ENCODE measurements at regions not wholly inside any gene's neighbourhood (a gene's known extent, or its start where the extent isn't known, plus 50 kb on each side); places are given as distances from the start of the nearest gene placed in this dataset.
A peak's percentile ranks its signal among the peaks of the same experiment; 100 is the strongest.
"Not testable (repeated sequence)": the region's sequence is repeated elsewhere in the genome, so short reads cannot be mapped to it uniquely, and the experiment has no call there.

GRCh38 chr6:118739696-118740353, 88.4 kb upstream of the CEP85L start:
- DNase-seq (no peak), ATAC-seq (ENCODE audit: low read depth) (no peak)
- no peaks in the 10 kb centered on the region for H3K36me3 Mint-ChIP-seq
- POLR2A ChIA-PET = interaction anchor here (0.6 kb wide), 1 partner anchor 11 kb away, joined by 3 read pairs; no protein-coding TSS in a partner anchor
- no peak overlapping the region for H3K27ac Mint-ChIP-seq
- no peaks in the 10 kb centered on the region for H3K9me3 Mint-ChIP-seq
- peaks cover 13% of the 10 kb centered on the region for H3K4me1 Mint-ChIP-seq
- no peak overlapping the region for H3K4me3 Mint-ChIP-seq
- H3K27me3 Mint-ChIP-seq = no peaks in the 10 kb centered on the region

GRCh38 chr6:118736440-118736839, 85.0 kb upstream of the CEP85L start:
- Mint-ChIP-seq H3K27me3 (no peaks in the 10 kb centered on the region), H3K4me3 (no peak overlapping the region), H3K36me3 (no peaks in the 10 kb centered on the region), H3K4me1 (peaks cover 12% of the 10 kb centered on the region), H3K27ac (no peak overlapping the region), H3K9me3 (no peaks in the 10 kb centered on the region)
- no peak for DNase-seq
- POLR2A ChIA-PET = no interaction called here
- no peak for ATAC-seq (ENCODE audit: low read depth)

GRCh38 chr6:118735320-118735719, 83.9 kb upstream of the CEP85L start:
- POLR2A ChIA-PET = no interaction called here
- Mint-ChIP-seq H3K9me3 (no peaks in the 10 kb centered on the region), H3K4me3 (no peak overlapping the region), H3K27ac (no peak overlapping the region), H3K4me1 (peaks cover 11% of the 10 kb centered on the region), H3K36me3 (no peaks in the 10 kb centered on the region), H3K27me3 (no peaks in the 10 kb centered on the region)
- DNase-seq (no peak), ATAC-seq (ENCODE audit: low read depth) (no peak)

- no peaks in the 10 kb centered on the region for H3K9me3 Mint-ChIP-seq
- H3K36me3 Mint-ChIP-seq = no peaks in the 10 kb centered on the region
- peak overlapping the region; percentile 67 for H3K27ac Mint-ChIP-seq
- ATAC-seq (ENCODE audit: low read depth) (peak; percentile 87), DNase-seq (no peak)
- peaks cover 27% of the 10 kb centered on the region for H3K4me1 Mint-ChIP-seq
- peak overlapping the region; percentile 41 for H3K4me3 Mint-ChIP-seq
- H3K27me3 Mint-ChIP-seq = no peaks in the 10 kb centered on the region
- POLR2A ChIA-PET = interaction anchor here (0.7 to 2.8 kb wide), 4 partner anchors 14 to 75 kb away, joined by 3 to 23 read pairs (median 4); partner anchors contain the start of gene CEP85L
Observed at GRCh38 chr6:118725944-118726343, 74.6 kb upstream of the CEP85L start.

GRCh38 chr6:118724211-118724610, 72.8 kb upstream of the CEP85L start:
- no peaks in the 10 kb centered on the region for H3K36me3 Mint-ChIP-seq
- H3K4me3 Mint-ChIP-seq = peak overlapping the region; percentile 63
- no peaks in the 10 kb centered on the region for H3K27me3 Mint-ChIP-seq
- H3K9me3 Mint-ChIP-seq = no peaks in the 10 kb centered on the region
- H3K27ac Mint-ChIP-seq = peak overlapping the region; percentile 66
- peaks cover 42% of the 10 kb centered on the region for H3K4me1 Mint-ChIP-seq
- peak; percentile 29 for ATAC-seq (ENCODE audit: low read depth)
- POLR2A ChIA-PET = interaction anchor here (2.8 kb wide), 1 partner anchor 15 kb away, joined by 23 read pairs; no protein-coding TSS in a partner anchor
- DNase-seq = no peak

GRCh38 chr6:118722829-118723813, 71.7 kb upstream of the CEP85L start:
- DNase-seq = no peak
- Mint-ChIP-seq H3K4me1 (peaks cover 49% of the 10 kb centered on the region), H3K4me3 (no peak overlapping the region), H3K9me3 (no peaks in the 10 kb centered on the region), H3K36me3 (no peaks in the 10 kb centered on the region), H3K27me3 (no peaks in the 10 kb centered on the region), H3K27ac (peak overlapping the region; percentile 7)
- POLR2A ChIA-PET = interaction anchor here (1.2 to 2.7 kb wide), 3 partner anchors 11 to 72 kb away, joined by 3 to 10 read pairs (median 8); partner anchors contain the start of gene CEP85L
- no peak for ATAC-seq (ENCODE audit: low read depth)

- no peaks in the 10 kb centered on the region for H3K27me3 Mint-ChIP-seq
- peaks cover 2% of the 10 kb centered on the region for H3K36me3 Mint-ChIP-seq
- H3K27ac Mint-ChIP-seq = peak overlapping the region; percentile 72
- H3K4me1 Mint-ChIP-seq = peaks cover 38% of the 10 kb centered on the region
- DNase-seq (no peak), ATAC-seq (ENCODE audit: low read depth) (no peak)
- peak overlapping the region; percentile 65 for H3K4me3 Mint-ChIP-seq
- POLR2A ChIA-PET = interaction anchor here (2.9 kb wide), 1 partner anchor 10 kb away, joined by 24 read pairs; no protein-coding TSS in a partner anchor
- H3K9me3 Mint-ChIP-seq = peaks cover 2% of the 10 kb centered on the region
Observed at GRCh38 chr6:118720125-118720473, 68.7 kb upstream of the CEP85L start.

GRCh38 chr6:118719351-118720124, 68.1 kb upstream of the CEP85L start:
- no peaks in the 10 kb centered on the region for H3K27me3 Mint-ChIP-seq
- peaks cover 37% of the 10 kb centered on the region for H3K4me1 Mint-ChIP-seq
- H3K9me3 Mint-ChIP-seq = peaks cover 2% of the 10 kb centered on the region
- peak overlapping the region; percentile 88 for H3K27ac Mint-ChIP-seq
- peaks cover 2% of the 10 kb centered on the region for H3K36me3 Mint-ChIP-seq
- POLR2A ChIA-PET = interaction anchor here (2.9 kb wide), 1 partner anchor 9 kb away, joined by 24 read pairs; no protein-coding TSS in a partner anchor
- peak; percentile 71 for ATAC-seq (ENCODE audit: low read depth)
- DNase-seq = peak; percentile 57
- H3K4me3 Mint-ChIP-seq = peak overlapping the region; percentile 63

GRCh38 chr6:118718903-118719302, 67.5 kb upstream of the CEP85L start:
- peak overlapping the region; percentile 63 for H3K4me3 Mint-ChIP-seq
- ATAC-seq (ENCODE audit: low read depth) (no peak), DNase-seq (no peak)
- H3K27ac Mint-ChIP-seq = peak overlapping the region; percentile 88
- peaks cover 32% of the 10 kb centered on the region for H3K4me1 Mint-ChIP-seq
- peaks cover 2% of the 10 kb centered on the region for H3K36me3 Mint-ChIP-seq
- peaks cover 2% of the 10 kb centered on the region for H3K9me3 Mint-ChIP-seq
- POLR2A ChIA-PET = interaction anchor here (2.9 kb wide), 1 partner anchor 9 kb away, joined by 24 read pairs; no protein-coding TSS in a partner anchor
- no peaks in the 10 kb centered on the region for H3K27me3 Mint-ChIP-seq

GRCh38 chr6:118718297-118718696, 66.9 kb upstream of the CEP85L start:
- DNase-seq = no peak
- Mint-ChIP-seq H3K4me1 (peaks cover 34% of the 10 kb centered on the region), H3K4me3 (no peak overlapping the region)

GRCh38 chr6:118717106-118717505, 65.7 kb upstream of the CEP85L start:
- H3K27me3 Mint-ChIP-seq = no peaks in the 10 kb centered on the region
- H3K27ac Mint-ChIP-seq = no peak overlapping the region
- peaks cover 2% of the 10 kb centered on the region for H3K36me3 Mint-ChIP-seq
- no peak overlapping the region for H3K4me3 Mint-ChIP-seq
- H3K4me1 Mint-ChIP-seq = peaks cover 42% of the 10 kb centered on the region
- POLR2A ChIA-PET = no interaction called here
- DNase-seq (no peak), ATAC-seq (ENCODE audit: low read depth) (no peak)
- H3K9me3 Mint-ChIP-seq = peaks cover 2% of the 10 kb centered on the region

More at GRCh38 chr6:118718297-118718696, 66.9 kb upstream of the CEP85L start:
- Mint-ChIP-seq H3K9me3 (peaks cover 2% of the 10 kb centered on the region), H3K36me3 (peaks cover 2% of the 10 kb centered on the region), H3K27me3 (no peaks in the 10 kb centered on the region), H3K27ac (peak overlapping the region; percentile 88)
- POLR2A ChIA-PET = interaction anchor here (2.9 kb wide), 1 partner anchor 8 kb away, joined by 24 read pairs; no protein-coding TSS in a partner anchor
- ATAC-seq (ENCODE audit: low read depth) = no peak

- H3K4me1 Mint-ChIP-seq = peaks cover 47% of the 10 kb centered on the region
- H3K4me3 Mint-ChIP-seq; H3K27me3 Mint-ChIP-seq; H3K36me3 Mint-ChIP-seq; H3K9me3 Mint-ChIP-seq; H3K27ac Mint-ChIP-seq; POLR2A ChIA-PET; ATAC-seq (ENCODE audit: low read depth); DNase-seq: not testable (repeated sequence)
Observed at GRCh38 chr6:118715907-118716306, 64.5 kb upstream of the CEP85L start.

- Mint-ChIP-seq H3K27ac (no peak overlapping the region), H3K4me1 (peaks cover 47% of the 10 kb centered on the region)
Observed at GRCh38 chr6:118715376-118715775, 64.0 kb upstream of the CEP85L start.

More at GRCh38 chr6:118715376-118715775, 64.0 kb upstream of the CEP85L start:
- no peak overlapping the region for H3K4me3 Mint-ChIP-seq
- H3K9me3 Mint-ChIP-seq = peaks cover 2% of the 10 kb centered on the region
- POLR2A ChIA-PET = no interaction called here
- DNase-seq (no peak), ATAC-seq (ENCODE audit: low read depth) (no peak)
- H3K27me3 Mint-ChIP-seq = no peaks in the 10 kb centered on the region
- H3K36me3 Mint-ChIP-seq = peaks cover 2% of the 10 kb centered on the region
